Astrocyte (in vitro differentiated cells and primary cell): ENCODE measurements at regions not wholly inside any gene's neighbourhood (a gene's known extent, or its start where the extent isn't known, plus 50 kb on each side); places are given as distances from the start of the nearest gene placed in this dataset.

Source experiments
- CTCF ChIP-seq: IDR thresholded peaks from 2 replicates; pipeline ENCODE4 v1.5.1; 2011; ENCODE audit warnings: low read depth, mild to moderate bottlenecking, inconsistent platforms, low read length, moderate library complexity; ENCODE audit not compliant: insufficient read depth
- EZH2 ChIP-seq: IDR thresholded peaks from 2 replicates; pipeline ENCODE4 v1.6.1; 2012; ENCODE audit warnings: mild to moderate bottlenecking, low read length, inconsistent platforms; ENCODE audit not compliant: insufficient read depth

GRCh38 chr13:57270493-57270892, 103.5 kb downstream of the PRR20E start:
- no peak for TF ChIP-seq CTCF
- TF ChIP-seq EZH2 = no peak
